ENCODE measurements at regions not wholly inside any gene's neighbourhood (a gene's known extent, or its start where the extent isn't known, plus 50 kb on each side); places are given as distances from the start of the nearest gene placed in this dataset.

GRCh38 chr2:7256377-7256776 lies 339.2 kb downstream of the RNF144A start:
- TF ChIP-seq CTCF (IDR thresholded peaks at IDR 0.05) (no peak), POLR2AphosphoS5 (IDR thresholded peaks at IDR 0.05) (no peak), EP300 (IDR thresholded peaks at IDR 0.05) (no peak), POLR2A (IDR thresholded peaks at IDR 0.05) (no peak)
